Liver (tissue), 7 donors: ENCODE measurements at regions not wholly inside any gene's neighbourhood (a gene's known extent, or its start where the extent isn't known, plus 50 kb on each side); places are given as distances from the start of the nearest gene placed in this dataset.

Experiments used
- DNase-seq: peaks from one replicate; pipeline ENCODE4 v3.0.0-alpha.2; 2017; ENCODE audit warnings: low spot score
- H3K27ac ChIP-seq, 2 donors: one replicate each; pipeline ENCODE4 v1.7.0; 2013; ENCODE audit warnings: inconsistent platforms in 2 of 2, low read length in 2 of 2, control low read depth in 1 of 2, low read depth in 1 of 2, mild to moderate bottlenecking in 1 of 2
- H3K27me3 ChIP-seq, 4 donors: one replicate each; pipeline versions ENCODE4 v1.6.1 to v1.7.0; 2013; ENCODE audit warnings: low read length in 3 of 4, inconsistent platforms in 1 of 4, mild to moderate bottlenecking in 1 of 4, moderate library complexity in 1 of 4; ENCODE audit not compliant: control insufficient read depth in 4 of 4, insufficient read depth in 4 of 4
- H3K36me3 ChIP-seq, 4 donors: one replicate each; pipeline versions ENCODE4 v1.6.1 to v1.7.0; 2013; ENCODE audit warnings: low read length in 3 of 4, mild to moderate bottlenecking in 3 of 4, low read depth in 1 of 4, moderate library complexity in 1 of 4; ENCODE audit not compliant: control insufficient read depth in 4 of 4, insufficient read depth in 3 of 4
- H3K4me1 ChIP-seq, 4 donors: one replicate each; pipeline versions ENCODE4 v1.6.1 to v1.7.0; 2013; ENCODE audit warnings: low read length in 3 of 4, mild to moderate bottlenecking in 3 of 4, moderate library complexity in 1 of 4; ENCODE audit not compliant: control insufficient read depth in 4 of 4, insufficient read depth in 4 of 4
- H3K4me3 ChIP-seq, 3 donors: one replicate each; pipeline versions ENCODE4 v1.6.1 to v1.7.0; 2013; ENCODE audit warnings: low read length in 3 of 3, control low read depth in 1 of 3, low read depth in 1 of 3, mild to moderate bottlenecking in 1 of 3
- H3K9ac ChIP-seq, 2 donors: one replicate each; pipeline ENCODE4 v1.7.0; 2013; ENCODE audit warnings: low read length in 2 of 2, mild to moderate bottlenecking in 2 of 2, moderate library complexity in 2 of 2, control low read depth in 1 of 2, low read depth in 1 of 2
- H3K9me3 ChIP-seq, 4 donors: one replicate each; pipeline versions ENCODE4 v1.6.1 to v1.7.0; 2013; ENCODE audit warnings: low read length in 3 of 4; ENCODE audit not compliant: control insufficient read depth in 4 of 4
- EGR1 ChIP-seq, 2 donors: IDR thresholded peaks; 2 replicates each; pipeline ENCODE4 v1.6.1; 2016 to 2018; ENCODE audit warnings: antibody characterized with exemption in 2 of 2, low read depth in 2 of 2
- FOXA1 ChIP-seq: IDR thresholded peaks from 2 replicates; pipeline ENCODE4 v1.6.1; 2016; ENCODE audit warnings: antibody characterized with exemption
- FOXA2 ChIP-seq: IDR thresholded peaks from 2 replicates; pipeline ENCODE4 v1.6.1; 2016; ENCODE audit warnings: antibody characterized with exemption
- GABPA ChIP-seq, 2 donors: IDR thresholded peaks in 1 of 2; conservative IDR thresholded peaks in 1 of 2; 2 replicates each; pipeline ENCODE4 v1.6.1; 2016; ENCODE audit warnings: antibody characterized with exemption in 2 of 2, mild to moderate bottlenecking in 1 of 2, moderate library complexity in 1 of 2
- HNF4A ChIP-seq, 2 donors: conservative IDR thresholded peaks; 2 replicates each; pipeline ENCODE4 v1.6.1; 2016; ENCODE audit warnings: antibody characterized with exemption in 2 of 2, mild to moderate bottlenecking in 2 of 2
- HNF4G ChIP-seq: IDR thresholded peaks from 2 replicates; pipeline ENCODE4 v1.6.1; 2016; ENCODE audit warnings: antibody characterized with exemption
- JUND ChIP-seq, 2 donors: IDR thresholded peaks; 2 replicates each; pipeline ENCODE4 v1.6.1; 2016; ENCODE audit warnings: antibody characterized with exemption in 2 of 2
- MAX ChIP-seq: IDR thresholded peaks from 2 replicates; pipeline ENCODE4 v1.6.1; 2016; ENCODE audit warnings: antibody characterized with exemption
- NR2F2 ChIP-seq: IDR thresholded peaks from 2 replicates; pipeline ENCODE4 v1.6.1; 2016; ENCODE audit warnings: antibody characterized with exemption
- RAD21 ChIP-seq, 2 donors: IDR thresholded peaks; 2 replicates each; pipeline ENCODE4 v1.6.1; 2016; ENCODE audit warnings: antibody characterized with exemption in 2 of 2, mild to moderate bottlenecking in 2 of 2
- REST ChIP-seq: IDR thresholded peaks from 2 replicates; pipeline ENCODE4 v1.6.1; 2016; ENCODE audit warnings: antibody characterized with exemption, mild to moderate bottlenecking
- RXRA ChIP-seq, 2 donors: IDR thresholded peaks; 2 replicates each; pipeline ENCODE4 v1.6.1; 2017 to 2018; ENCODE audit warnings: antibody characterized with exemption in 2 of 2, mild to moderate bottlenecking in 1 of 2
- SP1 ChIP-seq: IDR thresholded peaks from 2 replicates; pipeline ENCODE4 v1.6.1; 2018; ENCODE audit warnings: antibody characterized with exemption, mild to moderate bottlenecking
- TAF1 ChIP-seq: conservative IDR thresholded peaks from 2 replicates; pipeline ENCODE4 v1.6.1; 2016; ENCODE audit warnings: antibody characterized with exemption, mild to moderate bottlenecking
- YY1 ChIP-seq: IDR thresholded peaks from 2 replicates; pipeline ENCODE4 v1.6.1; 2016; ENCODE audit warnings: antibody characterized with exemption, mild to moderate bottlenecking
- ZBTB33 ChIP-seq: IDR thresholded peaks from 2 replicates; pipeline ENCODE4 v1.6.1; 2016; ENCODE audit warnings: antibody characterized with exemption
- WGBS: extraction: QIAGEN DNeasy Blood & Tissue Kit; methylation state at CpG from one replicate; pipeline ENCODE4 v1.1.7; 2013; 5-methylcytosine and 5-hydroxymethylcytosine counted together
- donor health status: healthy.
- donor health status: healthy.
- donor health status: healthy.
- donor health status: healthy.

GRCh38 chr2:15791294-15791693 lies 149.1 kb upstream of the MYCN start:
- no peaks in the 10 kb centered on the region for H3K4me1 ChIP-seq
- no peak for DNase-seq
- no peak overlapping the region for H3K4me3 ChIP-seq
- 97% methylated on average over 4 of the region's 4 CpGs for WGBS
- H3K9me3 ChIP-seq, result no peaks in the 10 kb centered on the region
- no peak overlapping the region for H3K9ac ChIP-seq
- no peaks in the 10 kb centered on the region for H3K36me3 ChIP-seq
- H3K27me3 ChIP-seq, result no peaks in the 10 kb centered on the region
- TF ChIP-seq ZBTB33 (no peak), JUND (IDR thresholded peaks at IDR 0.05) (no peak), YY1 (no peak), FOXA1 (no peak), HNF4G (no peak), SP1 (no peak), GABPA (IDR thresholded peaks at IDR 0.05 in 1 of 2, conservative IDR thresholded peaks at IDR 0.05 in 1 of 2) (no peak), NR2F2 (no peak), RXRA (IDR thresholded peaks at IDR 0.05) (no peak)
- no peak overlapping the region for H3K27ac ChIP-seq

DNA sequence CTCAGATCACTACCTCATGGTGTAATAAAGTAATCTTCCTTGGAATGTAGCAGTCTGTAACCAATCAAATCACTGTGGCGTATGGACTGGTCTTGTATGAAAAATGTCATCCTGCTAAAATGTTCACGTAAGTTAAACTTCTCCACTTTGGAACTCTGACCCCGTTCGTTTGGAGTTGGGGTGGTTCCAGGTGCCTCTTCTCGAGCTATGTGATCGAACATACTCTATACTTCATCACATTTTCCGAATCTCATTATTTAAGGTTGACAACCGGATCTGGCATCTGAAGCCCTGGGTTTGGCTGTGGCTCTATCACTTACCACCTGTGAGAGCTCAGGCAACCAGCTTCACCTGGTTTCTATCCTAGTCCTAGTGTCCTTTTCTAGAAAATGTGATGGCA lies 148.0 kb upstream of the MYCN start:
- H3K4me1 ChIP-seq, result no peaks in the 10 kb centered on the region
- 86% methylated on average over 8 of the region's 8 CpGs for WGBS
- no peaks in the 10 kb centered on the region for H3K27me3 ChIP-seq
- H3K36me3 ChIP-seq, result no peaks in the 10 kb centered on the region
- no peak overlapping the region for H3K27ac ChIP-seq
- DNase-seq, result no peak
- H3K9me3 ChIP-seq, result no peaks in the 10 kb centered on the region
- no peak overlapping the region for H3K9ac ChIP-seq
- H3K4me3 ChIP-seq, result no peak overlapping the region
- no peak for TF ChIP-seq YY1
- no peak for TF ChIP-seq RAD21 (IDR thresholded peaks at IDR 0.05)
- no peak for TF ChIP-seq SP1
- TF ChIP-seq HNF4A (conservative IDR thresholded peaks at IDR 0.05), result no peak
- no peak for TF ChIP-seq REST
- no peak for TF ChIP-seq ZBTB33
- no peak for TF ChIP-seq MAX
- no peak for TF ChIP-seq FOXA2
- no peak for TF ChIP-seq EGR1 (IDR thresholded peaks at IDR 0.05; ENCODE audit: low read depth in 2 of 2)
- TF ChIP-seq TAF1, result no peak
- no peak for TF ChIP-seq FOXA1
- no peak for TF ChIP-seq RXRA (IDR thresholded peaks at IDR 0.05)
- no peak for TF ChIP-seq NR2F2
- TF ChIP-seq HNF4G, result no peak
